ENCODE measurements at regions not wholly inside any gene's neighbourhood (a gene's known extent, or its start where the extent isn't known, plus 50 kb on each side); places are given as distances from the start of the nearest gene placed in this dataset.

DNA sequence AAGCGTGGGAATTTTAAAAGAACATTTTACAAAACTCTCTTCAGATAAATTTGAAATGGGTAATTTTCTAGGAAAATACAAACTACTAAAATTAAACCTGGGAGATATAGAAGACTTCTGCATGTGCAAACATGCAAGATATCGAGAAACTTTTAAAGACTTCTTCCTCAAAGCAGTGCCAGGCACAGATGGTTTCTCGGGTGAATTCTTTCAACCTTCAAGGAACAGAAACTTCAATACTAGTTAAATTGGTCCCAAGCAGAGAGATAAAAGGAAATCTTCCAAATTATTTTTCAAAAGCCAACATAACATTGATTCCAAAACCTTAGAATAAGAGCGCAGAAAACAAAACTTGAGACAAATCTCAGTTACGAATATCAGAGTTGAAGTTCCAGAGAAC is 732.7 kb downstream of the PDCD6IP start:
- TF ChIP-seq, protein P1, sequence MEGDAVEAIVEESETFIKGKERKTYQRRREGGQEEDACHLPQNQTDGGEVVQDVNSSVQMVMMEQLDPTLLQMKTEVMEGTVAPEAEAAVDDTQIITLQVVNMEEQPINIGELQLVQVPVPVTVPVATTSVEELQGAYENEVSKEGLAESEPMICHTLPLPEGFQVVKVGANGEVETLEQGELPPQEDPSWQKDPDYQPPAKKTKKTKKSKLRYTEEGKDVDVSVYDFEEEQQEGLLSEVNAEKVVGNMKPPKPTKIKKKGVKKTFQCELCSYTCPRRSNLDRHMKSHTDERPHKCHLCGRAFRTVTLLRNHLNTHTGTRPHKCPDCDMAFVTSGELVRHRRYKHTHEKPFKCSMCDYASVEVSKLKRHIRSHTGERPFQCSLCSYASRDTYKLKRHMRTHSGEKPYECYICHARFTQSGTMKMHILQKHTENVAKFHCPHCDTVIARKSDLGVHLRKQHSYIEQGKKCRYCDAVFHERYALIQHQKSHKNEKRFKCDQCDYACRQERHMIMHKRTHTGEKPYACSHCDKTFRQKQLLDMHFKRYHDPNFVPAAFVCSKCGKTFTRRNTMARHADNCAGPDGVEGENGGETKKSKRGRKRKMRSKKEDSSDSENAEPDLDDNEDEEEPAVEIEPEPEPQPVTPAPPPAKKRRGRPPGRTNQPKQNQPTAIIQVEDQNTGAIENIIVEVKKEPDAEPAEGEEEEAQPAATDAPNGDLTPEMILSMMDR (conservative IDR thresholded peaks at IDR 0.05; ENCODE audit: low read depth, low read length): no peak
- no peak overlapping the region for H3K4me3 ChIP-seq (ENCODE audit: low read length)
- DNase-seq (ENCODE audit: low read depth): no peak

GRCh38 chr3:34533451-34533850 is 735.0 kb downstream of the PDCD6IP start:
- no peak overlapping the region for H3K4me3 ChIP-seq (ENCODE audit: low read length)
- DNase-seq (ENCODE audit: low read depth): no peak
- TF ChIP-seq, protein P1 (conservative IDR thresholded peaks at IDR 0.05; ENCODE audit: low read depth, low read length): no peak

DNA sequence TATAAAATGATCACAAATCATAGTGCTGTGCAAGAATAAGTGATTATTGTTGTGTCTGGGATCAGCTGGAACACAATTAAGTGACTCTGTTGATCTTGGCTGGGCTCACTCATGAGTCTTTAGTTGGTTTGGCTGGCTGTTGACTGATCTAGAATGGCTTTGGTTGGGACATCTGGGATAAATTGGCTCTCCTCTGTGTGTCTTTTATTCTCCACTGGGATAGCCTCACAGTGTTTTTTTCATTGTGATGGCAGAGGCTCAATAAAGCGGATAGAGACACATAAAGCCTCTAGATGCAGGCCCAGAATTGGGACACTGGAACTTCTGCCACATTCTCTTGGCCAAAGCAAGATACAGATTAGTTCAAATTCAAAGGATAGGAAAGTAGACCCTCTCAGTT is 735.6 kb downstream of the PDCD6IP start:
- H3K4me3 ChIP-seq (ENCODE audit: low read length): no peak overlapping the region
- TF ChIP-seq, protein P1 (conservative IDR thresholded peaks at IDR 0.05; ENCODE audit: low read depth, low read length): no peak
- DNase-seq (ENCODE audit: low read depth): no peak

DNA sequence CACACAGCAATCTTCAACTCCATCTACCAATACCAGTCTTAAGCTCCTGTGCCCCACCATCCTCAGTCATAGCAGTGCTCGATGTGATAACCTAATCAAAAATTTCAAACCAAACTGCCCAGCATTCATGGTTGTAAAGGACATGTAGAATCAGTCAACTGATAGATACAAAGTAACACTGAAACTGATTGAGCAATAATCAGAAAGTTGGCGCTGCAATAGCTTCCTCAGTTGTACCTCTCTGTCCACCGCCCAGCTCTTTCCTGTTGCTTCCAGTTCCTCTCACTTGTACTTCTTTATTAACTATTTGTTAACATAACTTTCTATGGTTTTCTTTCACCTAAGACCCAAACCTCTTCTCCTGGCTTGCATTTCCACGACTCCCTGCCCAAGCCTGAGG is 745.7 kb downstream of the PDCD6IP start:
- TF ChIP-seq, protein P1 (conservative IDR thresholded peaks at IDR 0.05; ENCODE audit: low read depth, low read length): no peak
- DNase-seq (ENCODE audit: low read depth): no peak

GRCh38 chr3:34547297-34547920 is 749.0 kb downstream of the PDCD6IP start:
- DNase-seq (ENCODE audit: low read depth): no peak
- TF ChIP-seq, protein P1 (conservative IDR thresholded peaks at IDR 0.05; ENCODE audit: low read depth, low read length): no peak
- no peak overlapping the region for H3K4me3 ChIP-seq (ENCODE audit: low read length)

More for the DNA sequence above, 745.7 kb downstream of the PDCD6IP start:
- H3K4me3 ChIP-seq (ENCODE audit: low read length): no peak overlapping the region

DNA sequence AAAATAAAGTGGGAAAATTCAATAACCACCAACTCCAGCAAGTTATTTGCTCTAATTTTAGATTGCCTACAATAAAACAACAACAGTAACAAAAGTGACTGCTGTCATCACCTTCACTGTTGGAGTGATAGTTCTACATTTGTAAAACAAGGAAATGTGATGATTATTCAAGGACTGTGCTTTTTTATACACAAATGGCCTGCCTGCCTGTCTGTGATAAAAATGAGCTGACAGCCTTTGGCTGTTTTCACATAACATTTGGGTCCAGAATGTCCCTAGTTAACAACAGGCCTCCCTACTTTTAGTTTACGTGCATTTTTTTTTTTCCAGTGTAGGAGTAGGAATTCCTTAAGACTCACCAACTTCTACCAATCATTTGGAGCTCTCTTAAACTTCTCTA is 768.8 kb downstream of the PDCD6IP start:
- TF ChIP-seq, protein P1 (conservative IDR thresholded peaks at IDR 0.05; ENCODE audit: low read depth, low read length): no peak
- no peak for DNase-seq (ENCODE audit: low read depth)
- no peak overlapping the region for H3K4me3 ChIP-seq (ENCODE audit: low read length)

- H3K4me3 ChIP-seq (ENCODE audit: low read length): no peak overlapping the region
- DNase-seq (ENCODE audit: low read depth): no peak
- TF ChIP-seq, protein P1 (conservative IDR thresholded peaks at IDR 0.05; ENCODE audit: low read depth, low read length): no peak
Observed at GRCh38 chr3:34568766-34569165, 770.3 kb downstream of the PDCD6IP start.

Data from retinal pigment epithelial cell (primary cell).